Tibial nerve (tissue), 4 donors: ENCODE measurements at regions not wholly inside any gene's neighbourhood (a gene's known extent, or its start where the extent isn't known, plus 50 kb on each side); places are given as distances from the start of the nearest gene placed in this dataset.

Experiments used
- EP300 ChIP-seq, 2 donors: sonication (generic); formaldehyde crosslinking; IDR thresholded peaks; one replicate each; pipeline ENCODE4 v1.6.1; 2017; ENCODE audit warnings: antibody characterized with exemption in 2 of 2, mild to moderate bottlenecking in 1 of 2
- POLR2A ChIP-seq, 2 donors: fragments of 450-650 bp; IDR thresholded peaks; one replicate each; pipeline ENCODE4 v1.6.1; 2017; ENCODE audit warnings: antibody characterized with exemption in 2 of 2, mild to moderate bottlenecking in 2 of 2, moderate library complexity in 2 of 2
- TF ChIP-seq, protein P1 (sequence below), 5 experiments: fragments of 200-600 bp in 3 of 5; fragments of 450-650 bp in 2 of 5; sonication (generic) in 3 of 5; IDR thresholded peaks; one replicate each; pipeline ENCODE4 v1.5.1; 2016 to 2019; ENCODE audit warnings: antibody characterized with exemption in 5 of 5, mild to moderate bottlenecking in 3 of 5, moderate library complexity in 2 of 5

DNA sequence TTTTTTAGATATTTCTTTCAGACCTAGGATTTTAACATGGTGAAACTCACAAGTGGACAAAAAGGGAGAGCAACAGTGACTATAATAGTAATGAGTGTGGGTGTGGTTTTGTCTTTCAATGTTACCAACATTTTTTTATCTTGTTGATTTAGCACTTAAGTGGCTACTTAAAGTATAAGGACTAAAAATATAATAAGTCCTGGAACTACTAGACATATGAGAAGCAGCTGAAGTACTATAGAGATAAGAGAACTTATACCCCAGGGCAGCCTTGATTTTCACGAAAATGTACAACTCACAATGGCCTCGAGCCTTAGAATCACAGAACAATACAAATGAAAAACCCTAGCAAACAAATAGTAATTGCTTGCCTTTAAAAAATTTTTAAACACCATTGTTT is 1151.8 kb downstream of the TYW1 start:
- TF ChIP-seq, protein P1, sequence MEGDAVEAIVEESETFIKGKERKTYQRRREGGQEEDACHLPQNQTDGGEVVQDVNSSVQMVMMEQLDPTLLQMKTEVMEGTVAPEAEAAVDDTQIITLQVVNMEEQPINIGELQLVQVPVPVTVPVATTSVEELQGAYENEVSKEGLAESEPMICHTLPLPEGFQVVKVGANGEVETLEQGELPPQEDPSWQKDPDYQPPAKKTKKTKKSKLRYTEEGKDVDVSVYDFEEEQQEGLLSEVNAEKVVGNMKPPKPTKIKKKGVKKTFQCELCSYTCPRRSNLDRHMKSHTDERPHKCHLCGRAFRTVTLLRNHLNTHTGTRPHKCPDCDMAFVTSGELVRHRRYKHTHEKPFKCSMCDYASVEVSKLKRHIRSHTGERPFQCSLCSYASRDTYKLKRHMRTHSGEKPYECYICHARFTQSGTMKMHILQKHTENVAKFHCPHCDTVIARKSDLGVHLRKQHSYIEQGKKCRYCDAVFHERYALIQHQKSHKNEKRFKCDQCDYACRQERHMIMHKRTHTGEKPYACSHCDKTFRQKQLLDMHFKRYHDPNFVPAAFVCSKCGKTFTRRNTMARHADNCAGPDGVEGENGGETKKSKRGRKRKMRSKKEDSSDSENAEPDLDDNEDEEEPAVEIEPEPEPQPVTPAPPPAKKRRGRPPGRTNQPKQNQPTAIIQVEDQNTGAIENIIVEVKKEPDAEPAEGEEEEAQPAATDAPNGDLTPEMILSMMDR (IDR thresholded peaks at IDR 0.05), result no peak
- TF ChIP-seq EP300 (IDR thresholded peaks at IDR 0.05) (no peak), POLR2A (IDR thresholded peaks at IDR 0.05) (no peak)
